PC-3 (cell line): ENCODE measurements at regions not wholly inside any gene's neighbourhood (a gene's known extent, or its start where the extent isn't known, plus 50 kb on each side); places are given as distances from the start of the nearest gene placed in this dataset.

Experiments used
- ATAC-seq: fragments of 200-7000 bp; cut with Tn5 transposase; 2 replicates; pipeline ENCODE4 v1.9.1; 2020; ENCODE audit warnings: mild to moderate bottlenecking, moderate library complexity
- BruUV-seq: library from RNA; stranded (reverse); fragments of 400-500 nt; replicated peaks from 2 replicates; lab custom pipeline; 2021; lab: Mats Ljungman, UMichigan
- CTCF ChIA-PET: fragments of 300-600 bp; sonication (Branson Sonifier 250); formaldehyde crosslinking; loops from one replicate; lab custom pipeline; 2022; ENCODE audit warnings: antibody characterized with exemption; lab: Charles Lee
- POLR2A ChIA-PET: fragments of 300-600 bp; sonication (Branson Sonifier 250); formaldehyde crosslinking; loops from one replicate; lab custom pipeline; 2022; ENCODE audit warnings: antibody characterized with exemption; ENCODE audit not compliant: unreplicated experiment; lab: Charles Lee
- DNase-seq: peaks from one replicate; pipeline ENCODE4 v3.0.0-alpha.2; 2015
- H2AFZ ChIP-seq: fragments of 300-600 bp; sonication (generic); 2 replicates; pipeline ENCODE4 v1.6.0; 2016; ENCODE audit warnings: antibody characterized with exemption, low read length
- H3F3A ChIP-seq: fragments of 300-600 bp; sonication (generic); one replicate; pipeline ENCODE4 v1.6.0; 2017; ENCODE audit warnings: antibody characterized with exemption, low read length, control low read depth, mild to moderate bottlenecking; ENCODE audit not compliant: unreplicated experiment
- H3K27ac ChIP-seq: fragments of 300-600 bp; sonication (generic); 2 replicates; pipeline ENCODE4 v1.5.1; 2016; ENCODE audit warnings: mild to moderate bottlenecking, low read length
- H3K27me3 ChIP-seq: fragments of 300-600 bp; sonication (generic); 2 replicates; pipeline ENCODE4 v1.6.1; 2016; ENCODE audit warnings: low read length, mixed read lengths
- H3K36me3 ChIP-seq: fragments of 300-600 bp; sonication (generic); 2 replicates; pipeline ENCODE4 v1.6.1; 2016; ENCODE audit warnings: low read depth, mixed run types, low read length, mixed read lengths
- H3K4me1 ChIP-seq: fragments of 300-600 bp; sonication (generic); 2 replicates; pipeline ENCODE4 v1.5.1; 2016; ENCODE audit warnings: low read length; ENCODE audit not compliant: insufficient read depth
- H3K4me2 ChIP-seq: fragments of 300-600 bp; sonication (generic); 2 replicates; pipeline ENCODE4 v1.6.0; 2016; ENCODE audit warnings: low read length
- H3K4me3 ChIP-seq: fragments of 300-600 bp; sonication (generic); 2 replicates; pipeline ENCODE4 v1.5.1; 2016; ENCODE audit warnings: mild to moderate bottlenecking, low read length, mixed read lengths
- H3K79me2 ChIP-seq: fragments of 300-600 bp; sonication (generic); 2 replicates; pipeline ENCODE4 v1.6.1; 2017; ENCODE audit warnings: low read length, mixed read lengths
- H3K9ac ChIP-seq: fragments of 300-600 bp; sonication (generic); 2 replicates; pipeline ENCODE4 v1.6.0; 2016; ENCODE audit warnings: mild to moderate bottlenecking, low read length
- H3K9me2 ChIP-seq: fragments of 300-600 bp; sonication (generic); replicated peaks from 2 replicates; pipeline ENCODE4 v1.6.1; 2016; ENCODE audit warnings: mixed run types, low read length, mixed read lengths
- H3K9me3 ChIP-seq: fragments of 300-600 bp; sonication (generic); 2 replicates; pipeline ENCODE4 v1.6.1; 2016; ENCODE audit warnings: low read length, mixed read lengths
- H4K20me1 ChIP-seq: fragments of 300-600 bp; sonication (generic); 2 replicates; pipeline ENCODE4 v1.6.1; 2016; ENCODE audit warnings: low read length, mixed read lengths
- EZH2 ChIP-seq: fragments of 300-600 bp; sonication (generic); IDR thresholded peaks from one replicate; pipeline ENCODE4 v1.6.1; 2017; ENCODE audit warnings: antibody characterized with exemption, mild to moderate bottlenecking, low read length; ENCODE audit not compliant: unreplicated experiment
- EZH2phosphoT487 ChIP-seq: fragments of 300-600 bp; sonication (generic); IDR thresholded peaks from 2 replicates; pipeline ENCODE4 v1.6.1; 2018; ENCODE audit warnings: mild to moderate bottlenecking, antibody characterized with exemption, low read length, borderline replicate concordance
- intact Hi-C: fragments of 100-400 bp; cut with micrococcal nuclease; formaldehyde crosslinking; loops from 2 replicates; pipeline ENCODE4 v1.9.0; 2023
- TF ChIP-seq, protein P1 (sequence below): fragments of 300-600 bp; sonication (generic); conservative IDR thresholded peaks from 2 replicates; pipeline ENCODE4 v1.5.1; 2017; ENCODE audit warnings: antibody characterized with exemption, low read depth, mild to moderate bottlenecking, low read length

DNA sequence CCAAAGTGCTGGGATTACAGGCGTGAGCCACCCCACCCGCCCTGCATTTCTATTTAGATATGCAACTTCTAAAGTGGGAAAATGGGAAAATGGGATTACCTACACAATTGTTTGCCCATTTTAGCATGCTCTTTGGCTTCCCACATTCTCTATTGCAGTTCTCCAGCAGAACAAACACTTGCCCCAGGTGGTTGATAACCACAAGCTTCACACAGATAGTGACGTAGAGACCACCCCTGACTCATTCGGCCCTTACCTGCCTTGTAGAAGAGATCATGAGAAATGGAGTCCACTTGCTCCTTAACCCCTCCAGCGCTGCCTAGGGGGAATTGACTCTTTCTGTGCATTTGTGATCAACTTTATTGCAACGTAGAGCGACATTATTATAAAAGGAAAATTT lies 83.2 kb upstream of the RAP2B start:
- H3K4me3 ChIP-seq: no peak overlapping the region
- BruUV-seq: no TSS peak
- 0 out of 2 replicates have a peak, but pooled peaks cover 5% of the 10 kb centered on the region for H3K4me1 ChIP-seq
- H3K4me2 ChIP-seq: no peak overlapping the region
- ATAC-seq: no peak
- H3K9ac ChIP-seq: no peak overlapping the region
- no peak overlapping the region for H3K27ac ChIP-seq
- POLR2A ChIA-PET: no interaction called here
- TF ChIP-seq, protein P1, sequence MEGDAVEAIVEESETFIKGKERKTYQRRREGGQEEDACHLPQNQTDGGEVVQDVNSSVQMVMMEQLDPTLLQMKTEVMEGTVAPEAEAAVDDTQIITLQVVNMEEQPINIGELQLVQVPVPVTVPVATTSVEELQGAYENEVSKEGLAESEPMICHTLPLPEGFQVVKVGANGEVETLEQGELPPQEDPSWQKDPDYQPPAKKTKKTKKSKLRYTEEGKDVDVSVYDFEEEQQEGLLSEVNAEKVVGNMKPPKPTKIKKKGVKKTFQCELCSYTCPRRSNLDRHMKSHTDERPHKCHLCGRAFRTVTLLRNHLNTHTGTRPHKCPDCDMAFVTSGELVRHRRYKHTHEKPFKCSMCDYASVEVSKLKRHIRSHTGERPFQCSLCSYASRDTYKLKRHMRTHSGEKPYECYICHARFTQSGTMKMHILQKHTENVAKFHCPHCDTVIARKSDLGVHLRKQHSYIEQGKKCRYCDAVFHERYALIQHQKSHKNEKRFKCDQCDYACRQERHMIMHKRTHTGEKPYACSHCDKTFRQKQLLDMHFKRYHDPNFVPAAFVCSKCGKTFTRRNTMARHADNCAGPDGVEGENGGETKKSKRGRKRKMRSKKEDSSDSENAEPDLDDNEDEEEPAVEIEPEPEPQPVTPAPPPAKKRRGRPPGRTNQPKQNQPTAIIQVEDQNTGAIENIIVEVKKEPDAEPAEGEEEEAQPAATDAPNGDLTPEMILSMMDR: no peak
- TF ChIP-seq EZH2: no peak
- TF ChIP-seq EZH2phosphoT487: no peak
- H3K27me3 ChIP-seq: no peaks in the 10 kb centered on the region
- H3K9me2 ChIP-seq: no peaks in the 10 kb centered on the region
- H3K79me2 ChIP-seq: no peaks in the 10 kb centered on the region
- intact Hi-C loops: no loop called here
- DNase-seq: no peak
- H4K20me1 ChIP-seq: no peaks in the 10 kb centered on the region
- H2AFZ ChIP-seq: no peak overlapping the region
- H3K9me3 ChIP-seq: no peaks in the 10 kb centered on the region
- no peaks in the 10 kb centered on the region for H3K36me3 ChIP-seq
- H3F3A ChIP-seq: no peaks in the 10 kb centered on the region
- CTCF ChIA-PET: no interaction called here

- Histone ChIP-seq H3K9me2 (no peaks in the 10 kb centered on the region), H3K79me2 (no peaks in the 10 kb centered on the region), H3K36me3 (no peaks in the 10 kb centered on the region), H3F3A (no peaks in the 10 kb centered on the region), H3K9ac (no peak overlapping the region), H2AFZ (no peak overlapping the region), H3K9me3 (no peaks in the 10 kb centered on the region), H3K4me2 (no peak overlapping the region), H3K27ac (no peak overlapping the region), H3K4me3 (no peak overlapping the region), H4K20me1 (no peaks in the 10 kb centered on the region), H3K27me3 (no peaks in the 10 kb centered on the region), H3K4me1 (0 out of 2 replicates have a peak, but pooled peaks cover 5% of the 10 kb centered on the region)
- BruUV-seq: no TSS peak
- ChIA-PET POLR2A (no interaction called here), CTCF (no interaction called here)
- no peak for ATAC-seq
- no peak for DNase-seq
- TF ChIP-seq EZH2: no peak
- intact Hi-C loops: no loop called here
Observed at GRCh38 chr3:153079386-153079785, 82.6 kb upstream of the RAP2B start.

GRCh38 chr3:153080778-153081240 lies 81.2 kb upstream of the RAP2B start:
- H3F3A ChIP-seq: no peaks in the 10 kb centered on the region
- 0 out of 2 replicates have a peak, but pooled peaks cover 5% of the 10 kb centered on the region for H3K4me1 ChIP-seq
- H3K27ac ChIP-seq: no peak overlapping the region
- H3K36me3 ChIP-seq: no peaks in the 10 kb centered on the region
- ATAC-seq (no peak), DNase-seq (no peak)
- H3K9me2 ChIP-seq: no peaks in the 10 kb centered on the region
- ChIA-PET POLR2A (no interaction called here), CTCF (no interaction called here)
- BruUV-seq: no TSS peak
- intact Hi-C loops: loop anchor here (2.0 kb wide), 1 partner anchor 20 kb away; no protein-coding TSS in a partner anchor
- no peak overlapping the region for H3K4me2 ChIP-seq
- H3K79me2 ChIP-seq: no peaks in the 10 kb centered on the region
- no peak overlapping the region for H3K4me3 ChIP-seq
- no peak overlapping the region for H2AFZ ChIP-seq
- H3K9me3 ChIP-seq: no peaks in the 10 kb centered on the region
- TF ChIP-seq, protein P1: no peak
- H4K20me1 ChIP-seq: no peaks in the 10 kb centered on the region
- H3K27me3 ChIP-seq: no peaks in the 10 kb centered on the region
- H3K9ac ChIP-seq: no peak overlapping the region
